Limb (tissue), 2 donors: ENCODE measurements at regions not wholly inside any gene's neighbourhood (a gene's known extent, or its start where the extent isn't known, plus 50 kb on each side); places are given as distances from the start of the nearest gene placed in this dataset.

Source experiments
- DNase-seq, 2 donors: peaks; one replicate each; pipeline ENCODE4 v3.0.0-alpha.2; 2016; ENCODE audit errors: extremely low spot score in 2 of 2

- DNase-seq, result no peak
These were observed 50.4 kb upstream of the DLX4 start for GRCh38 chr17:49918591-49918990.
